Spinal cord (tissue), 9 donors: ENCODE measurements at regions not wholly inside any gene's neighbourhood (a gene's known extent, or its start where the extent isn't known, plus 50 kb on each side); places are given as distances from the start of the nearest gene placed in this dataset.

Experiments
- DNase-seq, 6 donors: peaks; one replicate each; pipeline versions ENCODE4 v3.0.0 to v3.0.0-alpha.2; 2013 to 2015; ENCODE audit warnings: low spot score in 6 of 6, low read depth in 4 of 6
- H3K27ac ChIP-seq: one replicate; pipeline ENCODE4 v1.5.1; 2013; ENCODE audit warnings: low read depth, low read length, control low read depth
- H3K27me3 ChIP-seq: one replicate; pipeline ENCODE4 v1.6.1; 2013; ENCODE audit warnings: low read length; ENCODE audit not compliant: control insufficient read depth, insufficient read depth
- H3K36me3 ChIP-seq: one replicate; pipeline ENCODE4 v1.6.1; 2013; ENCODE audit warnings: low read length; ENCODE audit not compliant: control insufficient read depth, insufficient read depth
- H3K4me1 ChIP-seq: one replicate; pipeline ENCODE4 v1.6.1; 2013; ENCODE audit warnings: low read length; ENCODE audit not compliant: control insufficient read depth, insufficient read depth
- H3K4me3 ChIP-seq: one replicate; pipeline ENCODE4 v1.5.1; 2013; ENCODE audit warnings: low read depth, low read length, control low read depth
- H3K9me3 ChIP-seq: one replicate; pipeline ENCODE4 v1.6.1; 2013; ENCODE audit warnings: low read length; ENCODE audit not compliant: control insufficient read depth, insufficient read depth
- WGBS: methylation state at CpG from one replicate; pipeline ENCODE4 v1.1.5; 2013; ENCODE audit warnings: missing lambda C conversion rate; ENCODE audit not compliant: insufficient coverage; 5-methylcytosine and 5-hydroxymethylcytosine counted together
- donor health status: healthy.

DNA sequence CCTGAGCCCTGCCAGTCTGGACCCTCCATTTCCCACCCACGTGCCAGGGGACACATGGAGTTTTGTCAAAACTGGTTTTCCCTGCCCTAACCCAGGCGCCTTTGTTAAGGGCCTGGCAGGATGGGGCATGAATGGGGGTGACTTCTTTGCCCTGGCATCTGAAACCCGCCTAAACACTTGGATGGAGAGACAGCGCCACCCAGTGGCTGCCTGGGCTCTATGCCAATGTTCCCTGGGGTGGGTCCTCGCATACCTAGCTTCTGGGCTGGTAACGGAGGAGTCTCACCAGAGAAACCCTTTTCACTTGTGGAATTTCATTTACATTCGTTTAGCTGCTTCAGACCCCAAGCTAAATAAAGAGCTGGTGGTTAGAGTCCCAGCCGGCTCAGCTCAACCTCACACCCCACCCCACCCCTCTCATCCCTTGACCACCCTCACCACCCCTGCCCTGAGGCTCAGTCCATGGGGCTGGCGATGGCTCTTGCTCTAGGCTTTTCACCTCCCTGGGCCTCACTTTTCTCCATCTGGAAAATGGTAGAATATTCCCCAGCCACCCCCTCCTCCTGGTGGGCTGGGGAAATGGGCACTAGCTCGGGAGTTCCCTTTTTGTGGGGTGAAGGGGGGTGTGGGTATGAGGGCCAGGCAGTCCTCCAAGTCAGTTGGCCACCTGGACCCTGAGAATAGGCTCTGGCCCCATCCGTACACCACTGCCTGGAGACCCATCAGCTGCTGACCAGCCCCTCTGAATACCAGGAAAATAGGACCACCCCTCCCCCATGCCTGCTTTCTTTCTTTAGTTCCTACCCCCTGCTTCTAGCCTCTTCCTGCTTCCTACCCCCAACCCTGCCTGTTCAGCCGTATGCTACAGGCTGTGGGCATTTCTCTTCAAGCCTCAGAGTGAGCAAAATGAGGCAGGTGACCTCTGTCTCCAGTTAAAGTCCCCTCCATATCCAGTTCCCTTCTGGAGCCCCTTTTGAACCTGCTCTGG lies 57.1 kb upstream of the PJA1 start:
- Histone ChIP-seq H3K4me1 (peaks cover 16% of the 10 kb centered on the region), H3K9me3 (no peaks in the 10 kb centered on the region), H3K27me3 (peaks cover 8% of the 10 kb centered on the region), H3K4me3 (no peak overlapping the region), H3K36me3 (no peaks in the 10 kb centered on the region), H3K27ac (no peak overlapping the region)
- peak; percentile 21 to 94 (median 66) for DNase-seq
- WGBS: 3% methylated on average over 9 of the region's 12 CpGs

DNA sequence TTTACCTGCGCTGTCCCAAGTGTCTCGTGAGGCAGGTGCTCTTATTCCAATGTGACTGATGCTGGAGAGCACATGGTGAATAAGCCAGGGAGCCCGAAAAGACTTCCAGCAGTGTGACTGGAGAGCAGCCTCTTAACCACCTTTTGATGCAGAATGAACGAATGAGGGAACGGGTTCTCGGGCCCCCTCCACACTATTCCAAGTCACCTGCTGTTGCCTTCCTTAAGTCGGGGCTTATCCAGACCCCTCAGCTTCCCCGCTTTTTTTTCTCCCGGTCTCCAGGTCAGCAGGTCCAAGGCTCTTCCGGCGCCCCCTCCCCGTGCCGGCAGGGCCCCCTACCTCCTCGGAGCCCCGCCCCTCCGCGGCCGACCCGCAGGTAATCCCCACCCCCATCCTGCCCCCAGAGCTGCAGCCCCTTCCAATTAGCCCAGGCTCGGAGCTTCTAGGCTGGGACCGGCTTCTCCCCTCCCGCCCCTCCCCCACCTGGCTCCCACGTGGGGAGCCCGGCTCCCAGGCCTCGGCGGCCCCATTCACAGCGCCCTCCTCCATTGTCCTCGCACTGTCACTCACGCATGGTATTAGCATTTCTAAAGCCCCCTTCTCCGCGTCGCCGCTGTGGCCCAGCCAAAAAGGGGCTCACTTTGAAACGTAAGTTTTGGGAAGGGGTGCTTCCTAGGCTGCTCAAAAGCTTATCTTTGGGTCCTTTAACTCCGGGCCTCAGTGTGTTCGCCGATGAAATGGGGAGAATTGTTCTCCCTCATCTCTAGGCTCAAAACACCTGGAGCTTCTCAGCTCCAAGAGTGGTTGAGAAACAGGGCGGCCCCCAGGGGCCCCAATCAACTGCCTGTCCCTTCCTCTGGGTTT lies 56.2 kb upstream of the PJA1 start:
- 29% methylated on average over 32 of the region's 38 CpGs for WGBS
- Histone ChIP-seq H3K4me3 (no peak overlapping the region), H3K27ac (no peak overlapping the region), H3K9me3 (no peaks in the 10 kb centered on the region), H3K4me1 (peaks cover 25% of the 10 kb centered on the region), H3K36me3 (no peaks in the 10 kb centered on the region), H3K27me3 (peaks cover 8% of the 10 kb centered on the region)
- peak in 1 of 6 donors; percentile 7 for DNase-seq

DNA sequence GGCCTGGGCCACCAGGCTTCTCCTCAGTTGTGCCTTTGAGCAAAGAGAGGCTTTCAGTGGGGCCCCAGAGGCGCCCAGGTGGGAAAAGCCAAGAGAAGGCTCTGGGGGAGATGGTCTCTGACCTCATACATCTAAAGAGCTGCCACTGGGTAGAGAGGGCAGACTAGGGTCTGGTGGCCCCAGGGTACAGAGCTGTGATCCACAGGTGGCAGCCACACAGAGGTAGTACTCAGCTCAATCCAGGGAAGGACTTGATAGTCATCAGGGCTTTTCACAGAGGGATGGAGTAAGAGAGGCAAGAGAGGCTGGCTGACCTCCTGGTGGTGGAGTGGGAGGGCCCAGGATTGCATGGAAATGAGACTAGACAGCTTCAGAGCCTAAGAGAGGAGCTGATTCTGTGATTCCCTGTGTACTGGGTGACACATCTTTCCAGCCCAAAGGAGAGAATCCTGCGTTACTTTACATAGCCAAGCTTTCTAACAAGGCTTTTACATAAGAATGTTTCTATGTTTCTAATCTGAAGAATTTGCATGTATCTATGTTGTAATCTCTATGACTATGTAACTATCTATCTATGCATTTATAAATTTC lies 53.2 kb upstream of the PJA1 start:
- no peak for DNase-seq
- Histone ChIP-seq H3K27ac (no peak overlapping the region), H3K9me3 (no peaks in the 10 kb centered on the region), H3K27me3 (peaks cover 6% of the 10 kb centered on the region), H3K4me3 (no peak overlapping the region), H3K36me3 (no peaks in the 10 kb centered on the region), H3K4me1 (peaks cover 34% of the 10 kb centered on the region)
- 50% methylated on average over 1 of the region's 2 CpGs for WGBS

DNA sequence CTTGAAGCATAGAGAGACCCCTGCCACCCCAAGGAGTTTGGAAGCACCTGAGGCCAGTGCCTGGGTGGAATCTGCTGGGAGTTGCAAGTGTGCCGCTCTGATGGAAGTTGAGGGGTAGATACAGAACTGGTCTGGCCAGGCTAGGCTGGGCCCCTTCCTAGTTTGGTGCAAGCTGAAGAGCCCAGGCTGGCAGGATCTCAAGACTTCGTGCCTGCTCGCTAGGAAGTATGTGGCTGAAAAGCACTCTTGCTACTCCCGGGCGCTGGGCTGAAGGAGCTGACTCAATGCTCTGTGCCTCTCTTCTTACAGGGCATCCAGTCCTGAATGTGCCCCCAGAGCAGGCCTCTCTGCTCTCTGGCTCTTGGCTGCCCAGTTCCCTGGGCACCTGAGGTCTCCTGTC lies 51.7 kb upstream of the PJA1 start:
- 67% methylated on average over 5 of the region's 5 CpGs for WGBS
- Histone ChIP-seq H3K9me3 (no peaks in the 10 kb centered on the region), H3K27ac (no peak overlapping the region), H3K36me3 (no peaks in the 10 kb centered on the region), H3K27me3 (peaks cover 4% of the 10 kb centered on the region), H3K4me3 (no peak overlapping the region), H3K4me1 (peaks cover 25% of the 10 kb centered on the region)
- no peak for DNase-seq

DNA sequence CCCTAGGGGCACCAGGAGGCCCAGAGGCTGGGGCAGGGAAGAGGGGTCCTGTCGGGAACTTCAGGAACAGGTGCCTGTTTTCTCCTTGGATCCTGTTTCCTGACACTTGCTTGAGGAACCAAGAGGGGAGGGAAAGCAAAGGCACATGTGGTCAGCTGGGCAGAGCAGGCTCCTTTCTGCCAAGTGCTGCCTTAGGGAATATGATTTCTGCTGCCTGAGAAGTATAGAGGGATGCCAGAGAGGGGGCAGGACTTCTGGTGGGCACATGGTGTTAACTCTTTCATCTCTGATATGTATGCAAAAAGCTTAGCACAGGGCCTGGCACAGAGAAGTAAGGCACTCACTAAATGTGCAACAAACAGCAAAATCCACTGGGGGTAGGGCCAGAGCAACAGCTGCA lies 51.2 kb upstream of the PJA1 start:
- DNase-seq: peak in 1 of 6 donors; percentile 2

DNA sequence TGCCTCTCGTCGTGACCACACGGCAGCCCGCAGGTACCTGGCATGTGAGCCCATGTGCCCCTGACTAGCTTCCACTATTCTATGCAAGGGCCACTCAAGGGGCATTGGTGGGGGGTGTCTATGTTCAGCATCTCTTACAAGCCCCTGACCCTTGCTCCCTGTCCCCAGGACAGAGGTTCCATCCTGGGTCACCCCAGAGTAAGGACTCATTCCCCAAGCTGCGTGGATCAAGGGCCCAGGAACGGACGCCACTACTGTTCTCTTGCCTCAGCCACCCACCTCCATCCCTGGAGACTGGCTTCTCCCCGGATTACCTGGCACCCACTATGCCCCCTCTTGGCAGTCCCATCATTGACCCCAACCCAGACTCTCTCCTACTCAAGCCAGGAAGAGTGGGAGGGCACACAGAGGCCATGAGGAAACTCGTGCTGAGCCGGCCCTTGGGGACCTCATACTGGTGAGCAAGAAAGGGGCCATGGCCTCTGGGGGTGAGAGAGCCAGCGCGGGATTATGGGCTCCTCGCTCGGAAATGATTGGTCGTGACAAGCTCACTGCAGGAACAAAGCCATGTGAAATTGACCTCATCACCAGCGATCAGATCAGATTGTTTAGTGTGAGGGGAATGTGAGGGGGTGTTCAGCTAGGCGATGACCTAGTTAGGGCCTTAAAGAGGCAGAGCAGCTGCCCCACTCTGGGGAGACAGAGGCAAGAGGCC lies 50.1 kb upstream of the PJA1 start:
- WGBS: 53% methylated on average over 11 of the region's 17 CpGs
- Histone ChIP-seq H3K36me3 (no peaks in the 10 kb centered on the region), H3K27ac (no peak overlapping the region), H3K27me3 (peaks cover 2% of the 10 kb centered on the region), H3K9me3 (no peaks in the 10 kb centered on the region), H3K4me1 (peaks cover 18% of the 10 kb centered on the region), H3K4me3 (no peak overlapping the region)
- DNase-seq: no peak

More for the DNA sequence above, 51.2 kb upstream of the PJA1 start:
- H3K9me3 ChIP-seq: no peaks in the 10 kb centered on the region
- WGBS: 18% methylated on average over 1 of the region's 1 CpG
- H3K27ac ChIP-seq: no peak overlapping the region
- H3K4me1 ChIP-seq: peaks cover 21% of the 10 kb centered on the region
- H3K36me3 ChIP-seq: no peaks in the 10 kb centered on the region
- H3K4me3 ChIP-seq: no peak overlapping the region
- H3K27me3 ChIP-seq: peaks cover 4% of the 10 kb centered on the region
